Brain microvascular endothelial cell (primary cell): ENCODE measurements at regions not wholly inside any gene's neighbourhood (a gene's known extent, or its start where the extent isn't known, plus 50 kb on each side); places are given as distances from the start of the nearest gene placed in this dataset.

Experiments used
- DNase-seq: peaks from one replicate; pipeline ENCODE4 v3.0.0-alpha.2; 2020
- H3K27ac ChIP-seq: fragments of 250-450 bp; sonication (Bioruptor Pico); 2 replicates; pipeline ENCODE4 v1.5.1; 2020; ENCODE audit warnings: mild to moderate bottlenecking, moderate library complexity
- H3K27me3 ChIP-seq: fragments of 250-450 bp; sonication (Bioruptor Pico); replicated peaks from 2 replicates; pipeline ENCODE4 v1.5.1; 2020; ENCODE audit warnings: mild to moderate bottlenecking
- H3K36me3 ChIP-seq: fragments of 250-450 bp; sonication (Bioruptor Pico); replicated peaks from 2 replicates; pipeline ENCODE4 v1.5.1; 2020; ENCODE audit warnings: mild to moderate bottlenecking
- H3K4me3 ChIP-seq: 2 replicates; pipeline ENCODE4 v1.5.1; 2011; ENCODE audit warnings: low read depth, mild to moderate bottlenecking, control low read depth, low read length, moderate library complexity
- CTCF ChIP-seq: IDR thresholded peaks from 2 replicates; pipeline ENCODE4 v1.5.1; 2011; ENCODE audit warnings: low read depth, mild to moderate bottlenecking, moderate library complexity, low read length, control low read depth, inconsistent platforms; ENCODE audit errors: missing control alignments
- in situ Hi-C: cut with HindIII; loops from 2 replicates; pipeline ENCODE4 v1.10.0; 2017; ENCODE audit warnings: low sequenced_read_pairs, low pct_ligation_motif_present

- H3K36me3 ChIP-seq, result no peaks in the 10 kb centered on the region
- H3K27me3 ChIP-seq, result no peaks in the 10 kb centered on the region
- H3K4me3 ChIP-seq, result no peak overlapping the region
- no peak overlapping the region for H3K27ac ChIP-seq
- in situ Hi-C loops, result no loop called here
- peak; percentile 16 for TF ChIP-seq CTCF
- DNase-seq, result no peak
These were observed 195.2 kb upstream of the RAG2 start for GRCh38 chr11:36792996-36793914.

GRCh38 chr11:36791957-36792356, 193.9 kb upstream of the RAG2 start:
- no peaks in the 10 kb centered on the region for H3K36me3 ChIP-seq
- in situ Hi-C loops, result no loop called here
- no peak overlapping the region for H3K4me3 ChIP-seq
- TF ChIP-seq CTCF, result no peak
- DNase-seq, result no peak
- no peaks in the 10 kb centered on the region for H3K27me3 ChIP-seq
- H3K27ac ChIP-seq, result no peak overlapping the region

- TF ChIP-seq CTCF, result no peak
These were observed 192.5 kb upstream of the RAG2 start for GRCh38 chr11:36790526-36790925.

GRCh38 chr11:36783808-36784207, 185.8 kb upstream of the RAG2 start:
- no peak for DNase-seq
- in situ Hi-C loops, result no loop called here
- H3K4me3 ChIP-seq, result no peak overlapping the region
- TF ChIP-seq CTCF, result no peak
- H3K27ac ChIP-seq, result no peak overlapping the region
- no peaks in the 10 kb centered on the region for H3K27me3 ChIP-seq
- no peaks in the 10 kb centered on the region for H3K36me3 ChIP-seq

More at GRCh38 chr11:36790526-36790925, 192.5 kb upstream of the RAG2 start:
- H3K4me3 ChIP-seq, result no peak overlapping the region
- no peak overlapping the region for H3K27ac ChIP-seq
- in situ Hi-C loops, result no loop called here
- H3K27me3 ChIP-seq, result no peaks in the 10 kb centered on the region
- no peak for DNase-seq
- no peaks in the 10 kb centered on the region for H3K36me3 ChIP-seq

- in situ Hi-C loops, result no loop called here
- no peaks in the 10 kb centered on the region for H3K27me3 ChIP-seq
- no peaks in the 10 kb centered on the region for H3K36me3 ChIP-seq
- H3K27ac ChIP-seq, result no peak overlapping the region
- no peak for TF ChIP-seq CTCF
- DNase-seq, result no peak
- no peak overlapping the region for H3K4me3 ChIP-seq
These were observed 181.8 kb upstream of the RAG2 start for GRCh38 chr11:36779791-36780190.
